K562 (cell line): ENCODE measurements at regions not wholly inside any gene's neighbourhood (a gene's known extent, or its start where the extent isn't known, plus 50 kb on each side); places are given as distances from the start of the nearest gene placed in this dataset.

Source experiments
- ATAC-seq: fragments of 200-7000 bp; cut with Tn5 transposase; 3 replicates; pipeline ENCODE4 v1.9.1; 2020; ENCODE audit warnings: moderate library complexity
- BruUV-seq: library from RNA; stranded (reverse); fragments of 400-500 nt; replicated peaks from 2 replicates; lab custom pipeline; 2021; lab: Mats Ljungman, UMichigan
- CTCF ChIA-PET: fragments of 300-600 bp; formaldehyde crosslinking; extraction: SDS; loops from one replicate; lab custom pipeline; 2021; ENCODE audit warnings: low intra/inter-chr PET ratio; lab: Yijun Ruan, JAX
- POLR2A ChIA-PET: fragments of 300-600, 350-650 bp; sonication (Branson Sonifier 250); formaldehyde crosslinking; extraction: SDS; loops from one replicate; lab custom pipeline; 2021; ENCODE audit warnings: antibody characterized with exemption, inconsistent platforms; lab: Yijun Ruan, JAX
- DNase-seq, 4 experiments: peaks; one replicate each; pipeline versions ENCODE4 v3.0.0 to v3.0.0-alpha.2; 2011 to 2018; ENCODE audit warnings: low spot score in 3 of 4, mixed read lengths in 3 of 4; ENCODE audit errors: extremely low read depth in 1 of 4
- FAIRE-seq: peaks from 2 replicates; lab custom pipeline; 2011; peaks lifted over from hg19 to GRCh38; lab: Jason Lieb, UNC
- H2AFZ ChIP-seq: 2 replicates; pipeline ENCODE4 v1.6.0; 2011; ENCODE audit warnings: low read depth, low read length, control low read depth, inconsistent platforms
- H3K27ac ChIP-seq: fragments of 200-600 bp; 3 replicates; pipeline ENCODE4 v1.8.0; 2011; ENCODE audit warnings: low read depth, mild to moderate bottlenecking, control low read depth, inconsistent platforms, low read length, moderate library complexity, mixed read lengths; ENCODE audit errors: extremely low read depth
- H3K27me3 ChIP-seq, 2 experiments: fragments of 300-600 bp in 1 of 2; 2 replicates in 1 of 2; 3 replicates in 1 of 2; pipeline versions ENCODE4 v1.6.0 to v1.8.0; 2011; ENCODE audit warnings: inconsistent platforms in 2 of 2, low read length in 2 of 2, mild to moderate bottlenecking in 1 of 2, mixed read lengths in 1 of 2, moderate library complexity in 1 of 2; ENCODE audit not compliant: control insufficient read depth in 2 of 2, insufficient read depth in 2 of 2
- H3K36me3 ChIP-seq: fragments of 300-600 bp; 3 replicates; pipeline ENCODE4 v1.8.0; 2011; ENCODE audit warnings: mild to moderate bottlenecking, low read length, inconsistent platforms; ENCODE audit not compliant: control insufficient read depth, insufficient read depth
- H3K4me1 ChIP-seq, 2 experiments: fragments of 200-600 bp in 1 of 2; replicated peaks in 1 of 2; 2 replicates in 1 of 2; 3 replicates in 1 of 2; pipeline versions ENCODE4 v1.5.1 to v1.8.0; 2011; ENCODE audit warnings: inconsistent platforms in 2 of 2, low read length in 2 of 2, mild to moderate bottlenecking in 1 of 2, mixed read lengths in 1 of 2, moderate library complexity in 1 of 2; ENCODE audit not compliant: control insufficient read depth in 2 of 2, insufficient read depth in 2 of 2
- H3K4me2 ChIP-seq: 2 replicates; pipeline ENCODE4 v1.6.1; 2011; ENCODE audit warnings: low read length, control low read depth, inconsistent platforms, mixed read lengths; ENCODE audit not compliant: insufficient read depth
- H3K4me3 ChIP-seq: fragments of 200-600 bp; sonication (generic), shearing (Covaris generic); 2 replicates; pipeline ENCODE4 v1.5.1; 2016; ENCODE audit warnings: control low read depth, inconsistent platforms
- H3K79me2 ChIP-seq: fragments of 200-600 bp; 3 replicates; pipeline ENCODE4 v1.8.0; 2011; ENCODE audit warnings: low read length, inconsistent platforms; ENCODE audit not compliant: control insufficient read depth, insufficient read depth
- H3K9ac ChIP-seq, 2 experiments: 2 replicates each; pipeline versions ENCODE4 v1.6.0 to v1.6.1; 2011; ENCODE audit warnings: low read depth in 2 of 2, low read length in 2 of 2, control low read depth in 1 of 2, inconsistent platforms in 1 of 2, mild to moderate bottlenecking in 1 of 2, mixed read lengths in 1 of 2; ENCODE audit not compliant: insufficient read depth in 1 of 2
- H3K9me1 ChIP-seq: one replicate; pipeline ENCODE4 v1.6.0; 2011; ENCODE audit warnings: inconsistent platforms, mild to moderate bottlenecking, low read length, moderate library complexity; ENCODE audit not compliant: control insufficient read depth, insufficient read depth
- H3K9me3 ChIP-seq: replicated peaks from 2 replicates; pipeline ENCODE4 v1.5.1; 2011; ENCODE audit warnings: low read depth, low read length, inconsistent platforms; ENCODE audit not compliant: control insufficient read depth, insufficient read depth
- H4K20me1 ChIP-seq: replicated peaks from 2 replicates; pipeline ENCODE4 v1.6.1; 2011; ENCODE audit warnings: low read length, inconsistent platforms, mixed read lengths; ENCODE audit not compliant: control insufficient read depth, insufficient read depth
- CBX5 ChIP-seq: IDR thresholded peaks from 2 replicates; pipeline ENCODE4 v1.6.1; 2014; ENCODE audit warnings: low read depth, borderline replicate concordance
- EWSR1 ChIP-seq: fragments of 450-650 bp; IDR thresholded peaks from 2 replicates; pipeline ENCODE4 v1.6.1; 2018; ENCODE audit warnings: borderline replicate concordance, mild to moderate bottlenecking, low read depth, moderate library complexity; ENCODE audit not compliant: partially characterized antibody
- GABPB2 ChIP-seq: fragments of 250-450 bp; sonication (Bioruptor Pico); conservative IDR thresholded peaks from 2 replicates; pipeline ENCODE4 v1.5.1; 2021; ENCODE audit warnings: mild to moderate bottlenecking
- IRF2 ChIP-seq: sonication (generic); formaldehyde crosslinking; IDR thresholded peaks from 2 replicates; pipeline ENCODE4 v1.8.1; 2022; ENCODE audit warnings: mild to moderate bottlenecking, missing genetic modification reagents
- KAT8 ChIP-seq: fragments of 450-650 bp; IDR thresholded peaks from 2 replicates; pipeline ENCODE4 v1.6.1; 2016; ENCODE audit warnings: low read depth, mild to moderate bottlenecking
- MAZ ChIP-seq, 2 experiments: fragments of 450-650 bp in 1 of 2; sonication (generic) in 1 of 2; formaldehyde crosslinking; IDR thresholded peaks in 1 of 2; conservative IDR thresholded peaks in 1 of 2; 2 replicates each; pipeline versions ENCODE4 v1.4.0 to v1.5.0; 2020; ENCODE audit warnings: mild to moderate bottlenecking in 1 of 2, missing genetic modification reagents in 1 of 2
- POLR2G ChIP-seq: fragments of 200-400 bp; formaldehyde crosslinking; IDR thresholded peaks from 2 replicates; pipeline ENCODE4 v1.6.1; 2017; ENCODE audit warnings: low read depth, mild to moderate bottlenecking, antibody characterized with exemption, low read length, moderate library complexity
- SETDB1 ChIP-seq: IDR thresholded peaks from one replicate; pipeline ENCODE4 v1.6.1; 2012; ENCODE audit warnings: low read length, control low read depth, inconsistent platforms
- TSC22D4 ChIP-seq: fragments of 450-650 bp; IDR thresholded peaks from 2 replicates; pipeline ENCODE4 v1.6.1; 2016; ENCODE audit warnings: missing genetic modification characterization, missing biosample characterization, control low read depth
- ZNF232 ChIP-seq: sonication (generic); formaldehyde crosslinking; IDR thresholded peaks from 2 replicates; pipeline ENCODE4 v1.8.0; 2022; ENCODE audit warnings: mild to moderate bottlenecking, missing genetic modification reagents
- ZNF384 ChIP-seq: IDR thresholded peaks from 2 replicates; pipeline ENCODE4 v1.6.1; 2012; ENCODE audit warnings: low read depth, low read length, improper control_type of control experiment
- ZNF830 ChIP-seq: fragments of 250-450 bp; sonication (Bioruptor Pico); IDR thresholded peaks from 2 replicates; pipeline ENCODE4 v1.5.0; 2021; ENCODE audit warnings: mild to moderate bottlenecking
- WGBS: fragments of 100-300 bp; shearing (Covaris generic); methylation state at CpG from one replicate; pipeline ENCODE4 v1.1.6; 2016; ENCODE audit warnings: low coverage, mixed read lengths; ENCODE audit not compliant: insufficient coverage; ENCODE audit errors: missing lambda C conversion rate; 5-methylcytosine and 5-hydroxymethylcytosine counted together
- in situ Hi-C: fragments of 300-500 bp; cut with MboI; formaldehyde crosslinking; loops from 4 replicates; pipeline ENCODE4 v1.15.0; 2018; ENCODE audit warnings: inconsistent platforms, mixed read lengths
- intact Hi-C: fragments of 100-400 bp; cut with micrococcal nuclease; formaldehyde crosslinking; loops from 2 replicates; pipeline ENCODE4 v1.14.2; 2022
- TF ChIP-seq, protein P1 (sequence below), 3 experiments: fragments of 200-800 bp in 1 of 3; sonication (Bioruptor generic) in 1 of 3; sonication (generic) in 1 of 3; formaldehyde crosslinking in 1 of 3; IDR thresholded peaks; 2 replicates each; pipeline versions ENCODE4 v1.6.1 to v1.8.0; 2016 to 2022; ENCODE audit warnings: mild to moderate bottlenecking in 2 of 3, missing compliant biosample characterization in 2 of 3, missing genetic modification characterization in 2 of 3, missing genetic modification reagents in 1 of 3
- TF ChIP-seq, protein P2 (sequence below), 2 experiments: fragments of 250-450 bp in 1 of 2; fragments of 450-650 bp in 1 of 2; sonication (Bioruptor Pico) in 1 of 2; IDR thresholded peaks; 2 replicates each; pipeline versions ENCODE4 v1.6.1 to v1.8.0; 2016 to 2021; ENCODE audit warnings: mild to moderate bottlenecking in 2 of 2, moderate library complexity in 2 of 2, missing compliant biosample characterization in 1 of 2, missing genetic modification characterization in 1 of 2
- TF ChIP-seq, protein P3 (sequence below): IDR thresholded peaks from 3 replicates; pipeline ENCODE4 v1.6.1; 2011; ENCODE audit warnings: borderline replicate concordance, mild to moderate bottlenecking, moderate library complexity; ENCODE audit not compliant: insufficient read length; ENCODE audit errors: extremely low read depth
- TF ChIP-seq, protein P4 (sequence below): fragments of 250-450 bp; sonication (Bioruptor Pico); IDR thresholded peaks from 2 replicates; pipeline ENCODE4 v1.8.0; 2022; ENCODE audit warnings: inconsistent platforms

DNA sequence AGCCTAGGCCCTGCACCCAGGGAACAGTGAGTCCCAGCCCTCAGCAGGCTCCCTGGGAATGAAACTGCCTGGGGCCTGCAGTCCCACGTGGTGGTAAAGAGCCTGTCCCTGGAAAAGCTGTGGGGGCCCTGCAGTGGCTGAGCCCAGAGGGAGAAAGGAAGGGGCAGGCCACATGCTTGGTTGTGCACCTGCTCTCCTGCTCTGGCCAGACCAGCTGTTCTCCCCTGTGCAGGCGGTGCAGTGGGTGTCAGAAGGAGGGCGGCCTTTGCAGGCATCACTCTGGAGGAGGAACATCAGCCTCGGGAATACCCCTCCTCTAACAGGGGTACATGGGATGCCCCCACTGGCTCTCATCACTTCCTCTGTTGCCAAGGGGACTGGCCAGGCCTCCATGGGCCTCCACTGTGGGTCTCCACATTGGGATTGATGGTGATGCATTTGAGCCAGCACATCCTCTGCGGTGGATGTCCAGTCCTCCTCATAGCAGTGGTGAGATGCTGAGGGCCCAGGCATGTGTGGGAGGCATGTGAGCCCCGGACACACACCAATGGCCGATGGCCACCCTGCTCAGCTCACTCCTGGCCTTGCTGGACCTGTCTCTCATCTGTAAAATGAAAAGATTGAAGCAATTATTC is 690.4 kb downstream of the BRD1 start:
- Histone ChIP-seq H3K4me3 (no peak overlapping the region), H3K79me2 (no peaks in the 10 kb centered on the region), H3K4me1 (no peaks in the 10 kb centered on the region), H3K9me1 (no peaks in the 10 kb centered on the region), H3K27ac (no peak overlapping the region), H3K9me3 (no peaks in the 10 kb centered on the region), H2AFZ (no peak overlapping the region), H4K20me1 (no peaks in the 10 kb centered on the region), H3K36me3 (no peaks in the 10 kb centered on the region), H3K27me3 (peaks cover 0 to 13% of the 10 kb centered on the region in 2 experiments; a peak in 2 of 5 replicates), H3K4me2 (no peak overlapping the region), H3K9ac (no peak overlapping the region; a peak in 1 of 4 replicates)
- 0% methylated on average over 4 of the region's 7 CpGs for WGBS
- ChIA-PET POLR2A (interaction anchor here (0.9 kb wide), 1 partner anchor 10 kb away, joined by 4 read pairs; no protein-coding TSS in a partner anchor), CTCF (no interaction called here)
- in situ Hi-C loops (no loop called here), intact Hi-C loops (no loop called here)
- ATAC-seq (no peak), FAIRE-seq (no peak), DNase-seq (no peak)
- BruUV-seq, result no TSS peak
- TF ChIP-seq MAZ (CRISPR knock-in tag; conservative IDR thresholded peaks at IDR 0.05 in 1 of 2, IDR thresholded peaks at IDR 0.05 in 1 of 2) (no peak), KAT8 (no peak), ZNF830 (CRISPR knock-in tag) (no peak), CBX5 (no peak), GABPB2 (no peak), EWSR1 (no peak), TSC22D4 (tag) (no peak), ZNF384 (no peak), IRF2 (CRISPR knock-in tag) (no peak), SETDB1 (no peak), ZNF232 (no peak), POLR2G (no peak)
- TF ChIP-seq, protein P1, sequence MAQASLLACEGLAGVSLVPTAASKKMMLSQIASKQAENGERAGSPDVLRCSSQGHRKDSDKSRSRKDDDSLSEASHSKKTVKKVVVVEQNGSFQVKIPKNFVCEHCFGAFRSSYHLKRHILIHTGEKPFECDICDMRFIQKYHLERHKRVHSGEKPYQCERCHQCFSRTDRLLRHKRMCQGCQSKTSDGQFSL (CRISPR knock-in tag; IDR thresholded peaks at IDR 0.05), result no peak
- TF ChIP-seq, protein P1 (tag; IDR thresholded peaks at IDR 0.05), result no peak
- TF ChIP-seq, protein P2, sequence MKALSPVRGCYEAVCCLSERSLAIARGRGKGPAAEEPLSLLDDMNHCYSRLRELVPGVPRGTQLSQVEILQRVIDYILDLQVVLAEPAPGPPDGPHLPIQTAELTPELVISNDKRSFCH (CRISPR knock-in tag; IDR thresholded peaks at IDR 0.05), result no peak
- TF ChIP-seq, protein P2 (tag; IDR thresholded peaks at IDR 0.05), result no peak
- TF ChIP-seq, protein P3, sequence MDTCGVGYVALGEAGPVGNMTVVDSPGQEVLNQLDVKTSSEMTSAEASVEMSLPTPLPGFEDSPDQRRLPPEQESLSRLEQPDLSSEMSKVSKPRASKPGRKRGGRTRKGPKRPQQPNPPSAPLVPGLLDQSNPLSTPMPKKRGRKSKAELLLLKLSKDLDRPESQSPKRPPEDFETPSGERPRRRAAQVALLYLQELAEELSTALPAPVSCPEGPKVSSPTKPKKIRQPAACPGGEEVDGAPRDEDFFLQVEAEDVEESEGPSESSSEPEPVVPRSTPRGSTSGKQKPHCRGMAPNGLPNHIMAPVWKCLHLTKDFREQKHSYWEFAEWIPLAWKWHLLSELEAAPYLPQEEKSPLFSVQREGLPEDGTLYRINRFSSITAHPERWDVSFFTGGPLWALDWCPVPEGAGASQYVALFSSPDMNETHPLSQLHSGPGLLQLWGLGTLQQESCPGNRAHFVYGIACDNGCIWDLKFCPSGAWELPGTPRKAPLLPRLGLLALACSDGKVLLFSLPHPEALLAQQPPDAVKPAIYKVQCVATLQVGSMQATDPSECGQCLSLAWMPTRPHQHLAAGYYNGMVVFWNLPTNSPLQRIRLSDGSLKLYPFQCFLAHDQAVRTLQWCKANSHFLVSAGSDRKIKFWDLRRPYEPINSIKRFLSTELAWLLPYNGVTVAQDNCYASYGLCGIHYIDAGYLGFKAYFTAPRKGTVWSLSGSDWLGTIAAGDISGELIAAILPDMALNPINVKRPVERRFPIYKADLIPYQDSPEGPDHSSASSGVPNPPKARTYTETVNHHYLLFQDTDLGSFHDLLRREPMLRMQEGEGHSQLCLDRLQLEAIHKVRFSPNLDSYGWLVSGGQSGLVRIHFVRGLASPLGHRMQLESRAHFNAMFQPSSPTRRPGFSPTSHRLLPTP, result no peak
- TF ChIP-seq, protein P4, sequence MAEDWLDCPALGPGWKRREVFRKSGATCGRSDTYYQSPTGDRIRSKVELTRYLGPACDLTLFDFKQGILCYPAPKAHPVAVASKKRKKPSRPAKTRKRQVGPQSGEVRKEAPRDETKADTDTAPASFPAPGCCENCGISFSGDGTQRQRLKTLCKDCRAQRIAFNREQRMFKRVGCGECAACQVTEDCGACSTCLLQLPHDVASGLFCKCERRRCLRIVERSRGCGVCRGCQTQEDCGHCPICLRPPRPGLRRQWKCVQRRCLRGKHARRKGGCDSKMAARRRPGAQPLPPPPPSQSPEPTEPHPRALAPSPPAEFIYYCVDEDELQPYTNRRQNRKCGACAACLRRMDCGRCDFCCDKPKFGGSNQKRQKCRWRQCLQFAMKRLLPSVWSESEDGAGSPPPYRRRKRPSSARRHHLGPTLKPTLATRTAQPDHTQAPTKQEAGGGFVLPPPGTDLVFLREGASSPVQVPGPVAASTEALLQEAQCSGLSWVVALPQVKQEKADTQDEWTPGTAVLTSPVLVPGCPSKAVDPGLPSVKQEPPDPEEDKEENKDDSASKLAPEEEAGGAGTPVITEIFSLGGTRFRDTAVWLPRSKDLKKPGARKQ, result no peak
